Lower leg skin (tissue), 3 donors: ENCODE measurements at regions not wholly inside any gene's neighbourhood (a gene's known extent, or its start where the extent isn't known, plus 50 kb on each side); places are given as distances from the start of the nearest gene placed in this dataset.

Experiments used
- CTCF ChIP-seq, 3 donors: fragments of 450-650 bp; IDR thresholded peaks; one replicate each; pipeline ENCODE4 v1.5.1; 2016; ENCODE audit warnings: antibody characterized with exemption in 3 of 3, mild to moderate bottlenecking in 3 of 3, moderate library complexity in 2 of 3
- POLR2A ChIP-seq, 2 donors: fragments of 450-650 bp; IDR thresholded peaks; one replicate each; pipeline ENCODE4 v1.6.1; 2016 to 2017; ENCODE audit warnings: antibody characterized with exemption in 2 of 2, mild to moderate bottlenecking in 1 of 2, moderate library complexity in 1 of 2

- TF ChIP-seq POLR2A (IDR thresholded peaks at IDR 0.05) (no peak), CTCF (IDR thresholded peaks at IDR 0.05) (no peak)
Observed at GRCh38 chr4:11904117-11904535, 475.4 kb upstream of the HS3ST1 start.
